SK-MEL-5 (cell line): ENCODE measurements at regions not wholly inside any gene's neighbourhood (a gene's known extent, or its start where the extent isn't known, plus 50 kb on each side); places are given as distances from the start of the nearest gene placed in this dataset.

Source experiments
- DNase-seq: peaks from one replicate; pipeline ENCODE4 v3.0.0-alpha.2; 2016; ENCODE audit warnings: low read depth, low spot score
- in situ Hi-C: cut with HindIII; loops from 2 replicates; pipeline ENCODE4 v1.10.0; 2016; ENCODE audit warnings: low sequenced_read_pairs, high pct_unique_total_duplicates, low pct_unique_long_range_greater_than_20kb

DNA sequence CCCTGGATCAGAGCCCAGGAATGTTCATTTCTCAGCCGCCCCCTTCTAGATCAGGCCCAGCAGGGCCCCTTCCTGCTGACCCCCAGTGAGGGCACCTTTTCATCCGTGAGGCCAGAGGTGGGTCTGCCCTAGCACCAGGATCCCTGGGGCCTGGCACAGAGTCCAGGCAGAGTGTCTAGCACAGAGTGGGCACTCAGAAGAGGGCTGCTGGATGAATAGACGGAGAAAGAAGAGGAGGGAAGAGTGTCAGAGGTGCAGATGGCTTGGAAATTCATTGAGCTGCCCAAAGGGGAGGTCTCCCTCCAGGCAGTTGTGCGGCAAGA, 106.5 kb downstream of the CPZ start:
- DNase-seq = no peak
- in situ Hi-C loops = no loop called here

DNA sequence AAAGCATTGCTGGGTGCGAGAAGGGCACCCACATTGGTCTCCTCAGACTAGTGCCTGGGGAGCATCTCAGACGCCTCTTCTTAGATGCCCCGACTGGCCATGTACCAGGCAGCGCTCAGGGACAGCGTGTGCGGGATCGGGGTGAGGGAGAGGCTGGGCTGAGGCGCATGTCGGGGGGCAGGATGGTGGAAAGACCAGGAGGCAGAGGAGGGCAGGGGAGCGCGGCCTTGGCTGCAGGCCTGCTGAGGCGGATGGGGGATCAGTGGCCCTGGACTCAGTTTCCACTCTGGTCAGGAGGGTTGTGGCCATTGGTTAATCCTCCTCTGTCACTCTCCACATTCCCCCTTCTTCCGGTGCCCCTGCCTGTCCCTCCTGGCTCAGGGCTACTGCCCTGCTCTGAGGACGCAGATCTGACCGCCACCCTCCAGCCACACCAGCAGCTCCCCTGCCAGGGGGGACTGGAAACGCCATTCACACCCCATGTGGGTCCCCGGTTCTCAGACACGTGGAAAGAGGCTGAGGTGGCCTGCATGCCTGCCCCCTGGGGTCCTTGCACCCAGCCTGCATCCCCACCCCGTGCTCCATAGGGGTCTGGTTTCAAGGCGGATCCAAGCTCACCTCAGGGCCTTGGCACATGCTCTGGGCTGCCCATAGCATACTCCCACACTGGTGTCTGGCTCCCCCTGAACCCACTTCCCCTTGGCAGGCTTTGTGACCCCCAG, 105.9 kb downstream of the CPZ start:
- in situ Hi-C loops = no loop called here
- no peak for DNase-seq

DNA sequence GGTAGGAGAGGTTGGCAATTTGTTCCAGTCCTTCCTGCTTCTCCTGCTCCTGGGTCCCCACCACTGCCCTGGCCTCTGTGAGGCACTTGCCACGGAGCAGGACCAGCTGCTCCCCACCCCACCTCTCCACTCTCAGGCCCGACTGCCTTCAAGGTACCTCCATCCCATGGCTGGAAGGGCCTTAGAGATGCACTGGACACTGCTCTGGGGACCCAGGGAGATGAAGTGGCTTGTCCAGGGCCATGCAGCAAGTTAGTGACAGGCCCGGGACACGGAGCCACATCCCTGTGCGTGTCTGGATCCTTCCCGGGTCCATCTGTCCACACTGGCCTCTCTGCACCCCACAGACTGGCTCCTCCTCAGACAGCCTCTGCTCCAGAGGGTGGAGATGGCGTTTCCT, 105.3 kb downstream of the CPZ start:
- in situ Hi-C loops = no loop called here

DNA sequence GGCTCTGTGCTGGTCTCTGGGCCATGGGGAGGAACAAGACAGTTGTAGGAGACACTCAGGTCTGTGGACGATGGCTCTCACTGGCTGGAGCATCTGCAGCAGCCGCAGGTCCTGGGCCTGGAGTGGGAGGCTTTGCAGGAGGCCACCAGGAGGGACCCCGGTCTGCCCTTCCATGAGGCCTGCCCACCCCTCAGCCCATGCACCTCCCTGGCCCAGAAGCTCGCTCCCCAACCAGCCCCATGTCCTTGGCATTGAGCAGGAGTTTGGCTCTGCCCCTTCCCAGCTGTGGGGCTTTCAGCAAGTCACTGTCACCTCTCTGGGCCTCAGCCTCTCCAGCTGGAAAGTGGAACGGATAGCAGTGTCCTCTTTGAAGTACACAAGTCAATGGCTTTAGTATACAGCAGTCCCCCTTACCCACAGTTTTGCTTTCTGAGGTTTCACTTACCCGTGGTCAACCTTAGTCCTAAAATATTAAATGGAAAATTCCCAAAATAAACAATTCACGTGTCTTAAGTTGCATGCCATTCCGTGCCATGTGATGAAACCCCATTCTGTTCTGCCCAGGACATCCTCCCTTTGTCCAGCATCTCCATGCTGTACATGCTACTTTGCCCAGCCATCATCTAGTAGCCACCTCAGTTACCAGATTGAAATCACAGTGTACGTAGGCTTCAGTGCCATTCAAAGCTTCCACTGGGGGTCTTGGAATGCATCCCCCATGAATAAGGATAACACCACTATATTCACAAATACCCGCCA, 104.0 kb downstream of the CPZ start:
- DNase-seq = no peak
- in situ Hi-C loops = no loop called here

More for the DNA sequence above, 105.3 kb downstream of the CPZ start:
- DNase-seq = no peak

DNA sequence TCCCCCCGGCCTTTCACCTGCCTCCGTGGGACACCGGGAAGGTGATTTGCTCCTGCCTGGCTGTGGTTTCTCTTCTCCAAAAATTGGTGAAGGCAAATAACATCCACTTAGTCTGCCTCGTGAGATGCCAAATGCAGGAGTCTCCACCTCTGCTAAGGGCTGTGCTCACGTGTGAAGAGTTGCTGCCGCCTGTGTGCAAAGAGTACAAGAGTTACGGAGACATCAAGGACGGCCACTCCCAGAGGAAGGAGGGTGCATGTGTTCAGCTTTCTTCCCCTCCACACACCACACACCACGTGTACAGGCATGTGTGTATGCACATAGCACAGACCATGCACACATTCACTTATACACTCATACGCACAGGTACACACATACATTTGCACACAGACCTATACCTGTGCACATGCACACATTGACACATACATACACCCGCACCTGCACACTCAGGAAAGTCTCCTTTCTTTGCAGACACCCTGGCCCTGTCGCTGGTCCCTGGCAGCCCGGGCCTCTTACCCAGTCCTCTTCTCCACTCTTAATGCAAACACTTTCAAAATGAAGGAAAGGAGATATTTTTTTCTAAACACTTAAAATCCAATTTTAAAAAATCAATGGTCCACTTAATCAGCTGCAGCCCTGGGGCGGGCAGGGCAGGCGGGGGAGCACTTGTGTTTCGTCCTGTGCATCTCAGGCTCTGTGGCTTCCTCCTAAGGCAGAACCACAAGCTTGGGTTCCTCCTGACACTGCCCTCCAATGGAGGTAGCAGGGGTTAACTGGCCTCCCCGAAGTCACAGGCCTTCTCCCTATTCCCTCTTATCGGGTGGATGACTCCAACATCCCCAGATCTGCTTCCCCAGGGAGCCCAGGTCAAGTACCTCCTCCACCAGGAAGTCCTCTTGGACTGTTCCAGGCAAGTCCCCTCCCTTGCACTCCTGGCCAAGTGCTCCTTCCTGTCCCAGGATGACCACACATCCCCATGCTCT, 103.0 kb downstream of the CPZ start:
- in situ Hi-C loops = no loop called here

DNA sequence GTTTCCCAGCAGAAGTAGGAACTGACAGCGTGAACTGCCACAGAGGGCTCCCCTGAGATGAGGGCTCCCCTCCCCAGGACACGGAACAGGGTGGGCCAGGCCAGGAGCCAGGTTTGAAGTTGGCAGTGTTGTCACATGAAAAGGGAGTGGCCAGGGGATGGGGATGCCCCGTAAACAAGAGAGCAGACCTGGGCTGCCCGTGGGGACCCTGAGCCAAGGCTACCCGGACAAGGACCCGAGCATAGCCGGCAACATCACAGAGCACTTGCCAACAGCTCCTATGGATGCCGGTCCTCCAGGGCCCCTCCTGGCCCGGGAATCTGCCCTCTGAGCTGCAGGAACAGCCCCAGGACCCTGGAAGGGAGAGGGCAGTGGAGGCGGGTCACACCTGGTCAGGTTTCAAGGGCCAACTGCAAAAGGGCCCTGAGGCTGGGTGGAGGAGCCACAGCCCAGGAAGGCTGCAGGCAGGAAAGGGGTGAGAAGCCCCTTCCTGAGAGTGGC, 102.1 kb downstream of the CPZ start:
- in situ Hi-C loops = no loop called here
- no peak for DNase-seq

More for the DNA sequence above, 103.0 kb downstream of the CPZ start:
- DNase-seq = no peak

DNA sequence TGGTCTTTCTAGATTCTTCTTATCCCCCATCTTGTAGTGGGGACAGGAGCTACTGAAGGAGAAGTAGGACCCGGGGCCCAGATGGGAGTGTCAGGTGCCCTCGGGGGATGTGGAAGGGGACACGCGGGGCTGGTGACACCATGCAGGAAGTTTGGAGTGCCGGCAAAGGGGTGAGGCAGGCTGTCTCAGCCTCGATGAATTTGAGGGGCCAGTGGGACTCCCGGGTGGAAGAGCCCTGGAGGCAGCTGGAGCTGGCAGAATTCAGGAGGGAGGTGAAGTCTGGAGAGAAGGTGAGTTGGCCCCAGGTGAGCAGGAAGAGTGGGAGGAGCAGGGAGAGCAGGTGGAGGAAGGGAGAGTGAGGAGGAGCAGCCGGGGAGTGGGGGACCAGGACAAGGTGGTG, 101.7 kb downstream of the CPZ start:
- in situ Hi-C loops = no loop called here
- DNase-seq = no peak

DNA sequence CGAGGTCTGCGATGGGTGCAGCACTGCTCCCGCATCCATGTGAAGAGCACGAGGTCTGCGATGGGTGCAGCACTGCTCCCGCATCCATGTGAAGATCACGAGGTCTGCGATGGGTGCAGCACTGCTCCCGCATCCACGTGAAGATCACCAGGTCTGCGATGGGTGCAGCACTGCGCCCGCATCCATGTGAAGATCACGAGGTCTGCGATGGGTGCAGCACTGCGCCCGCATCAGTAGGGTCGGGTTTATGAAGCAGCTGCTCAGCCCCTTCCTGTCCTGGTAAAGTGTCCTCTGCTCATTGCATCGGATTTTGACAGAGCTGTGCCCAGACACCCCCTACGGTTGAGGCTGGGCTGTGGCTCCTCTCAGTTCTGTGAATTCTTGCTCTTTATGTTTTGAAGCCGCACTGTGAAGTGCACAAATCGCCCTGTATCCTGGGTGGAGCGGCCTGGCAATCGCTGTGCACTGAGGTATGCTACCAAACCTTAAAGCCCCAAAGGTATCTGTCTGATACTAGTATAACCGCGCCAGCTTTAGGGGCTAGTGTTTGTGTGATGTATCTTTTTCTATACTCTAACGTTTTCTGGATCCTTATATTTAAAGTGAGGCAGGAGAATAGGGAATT, 98.7 kb downstream of the CPZ start:
- DNase-seq = peak; percentile 6
- in situ Hi-C loops = no loop called here

DNA sequence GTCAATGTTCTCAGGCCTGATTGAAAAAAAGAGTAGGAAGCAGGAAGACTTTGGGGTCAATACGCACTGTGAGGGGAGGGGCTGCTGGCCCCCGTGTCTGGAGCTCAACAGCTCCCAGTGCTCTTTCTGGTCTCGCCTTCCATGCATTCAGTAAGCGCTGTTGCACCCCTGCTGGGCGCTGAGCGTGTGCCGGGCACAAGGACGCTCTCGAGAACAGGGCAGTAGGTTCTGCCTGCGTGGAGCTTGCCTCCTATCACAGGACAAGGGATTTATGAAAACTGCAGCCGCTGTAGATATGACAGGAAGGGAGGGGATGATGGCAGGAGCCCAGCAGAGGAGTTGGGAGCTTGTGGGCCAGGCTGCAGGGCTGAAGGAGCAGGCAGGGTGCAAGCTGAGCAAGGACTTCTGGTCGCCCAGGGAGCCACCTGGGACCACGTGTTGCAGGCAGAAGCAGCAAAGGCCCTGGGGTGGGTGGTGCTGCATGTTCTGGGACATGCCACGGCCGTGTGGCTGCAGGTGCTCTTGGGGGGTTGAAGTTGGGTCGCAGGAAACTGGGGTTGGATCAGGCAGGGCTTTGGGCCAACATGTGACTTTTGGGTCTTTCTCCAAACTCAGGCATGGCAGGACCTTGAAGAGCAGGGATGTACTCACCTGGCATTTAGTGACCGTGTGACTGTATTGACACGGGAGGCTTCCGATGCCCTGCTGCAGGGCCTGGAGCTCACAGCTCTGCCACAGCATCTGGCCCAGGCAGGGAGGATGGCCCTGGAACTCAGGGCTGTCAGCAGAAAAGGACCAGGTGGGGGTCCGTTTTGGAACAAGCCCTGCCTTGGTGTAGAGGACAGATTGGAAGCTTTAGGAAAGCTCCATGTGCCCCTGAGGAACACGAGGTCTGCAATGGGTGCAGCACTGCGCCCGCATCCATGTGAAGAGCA, 97.9 kb downstream of the CPZ start:
- no peak for DNase-seq
- in situ Hi-C loops = no loop called here

DNA sequence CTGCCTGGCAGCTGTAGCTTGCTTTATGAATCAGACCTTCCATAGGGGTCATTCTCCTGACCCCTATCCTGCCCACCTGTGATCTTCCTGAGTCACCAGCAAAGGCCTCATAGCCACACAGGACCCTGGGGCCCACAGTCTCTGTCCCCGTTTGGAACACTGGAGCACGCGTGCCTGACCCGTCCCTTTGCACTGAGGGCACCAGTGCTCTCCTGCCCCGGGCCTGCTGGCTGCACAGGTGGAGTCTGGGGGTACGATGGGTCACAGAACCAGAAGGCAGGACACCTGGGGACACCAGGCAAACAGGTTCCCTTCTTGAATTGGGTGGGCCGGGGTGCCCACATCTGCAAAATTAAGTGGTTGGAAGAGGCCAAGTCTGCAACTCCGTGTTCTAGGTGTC, 97.2 kb downstream of the CPZ start:
- in situ Hi-C loops = no loop called here
- DNase-seq = no peak

DNA sequence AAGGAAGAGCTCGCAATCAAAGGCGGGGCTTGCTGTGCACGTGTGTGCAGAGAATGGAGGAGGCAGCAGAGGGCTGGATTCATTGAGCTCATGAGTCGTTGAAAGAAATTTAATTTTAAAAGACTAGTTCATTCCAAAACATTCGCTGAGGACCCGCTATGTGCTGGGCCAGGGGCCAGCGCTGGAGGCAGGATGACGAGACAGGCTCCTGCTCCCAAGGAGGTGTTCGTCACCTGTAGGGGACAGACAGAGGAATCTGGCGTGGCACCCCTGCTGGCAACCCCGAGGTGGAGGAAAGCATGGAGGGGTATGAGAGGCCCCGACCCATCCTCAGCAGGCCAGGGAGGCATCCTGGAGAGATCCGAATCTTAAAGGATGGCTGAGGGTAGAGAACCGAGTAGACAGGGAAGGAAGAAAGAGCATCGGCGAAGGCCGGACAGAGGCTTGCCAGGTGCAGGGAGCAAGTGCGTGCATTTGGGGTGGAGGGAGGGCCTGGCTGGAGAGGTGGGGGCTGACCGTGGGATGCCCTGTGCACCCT, 96.4 kb downstream of the CPZ start:
- DNase-seq = no peak
- in situ Hi-C loops = no loop called here

DNA sequence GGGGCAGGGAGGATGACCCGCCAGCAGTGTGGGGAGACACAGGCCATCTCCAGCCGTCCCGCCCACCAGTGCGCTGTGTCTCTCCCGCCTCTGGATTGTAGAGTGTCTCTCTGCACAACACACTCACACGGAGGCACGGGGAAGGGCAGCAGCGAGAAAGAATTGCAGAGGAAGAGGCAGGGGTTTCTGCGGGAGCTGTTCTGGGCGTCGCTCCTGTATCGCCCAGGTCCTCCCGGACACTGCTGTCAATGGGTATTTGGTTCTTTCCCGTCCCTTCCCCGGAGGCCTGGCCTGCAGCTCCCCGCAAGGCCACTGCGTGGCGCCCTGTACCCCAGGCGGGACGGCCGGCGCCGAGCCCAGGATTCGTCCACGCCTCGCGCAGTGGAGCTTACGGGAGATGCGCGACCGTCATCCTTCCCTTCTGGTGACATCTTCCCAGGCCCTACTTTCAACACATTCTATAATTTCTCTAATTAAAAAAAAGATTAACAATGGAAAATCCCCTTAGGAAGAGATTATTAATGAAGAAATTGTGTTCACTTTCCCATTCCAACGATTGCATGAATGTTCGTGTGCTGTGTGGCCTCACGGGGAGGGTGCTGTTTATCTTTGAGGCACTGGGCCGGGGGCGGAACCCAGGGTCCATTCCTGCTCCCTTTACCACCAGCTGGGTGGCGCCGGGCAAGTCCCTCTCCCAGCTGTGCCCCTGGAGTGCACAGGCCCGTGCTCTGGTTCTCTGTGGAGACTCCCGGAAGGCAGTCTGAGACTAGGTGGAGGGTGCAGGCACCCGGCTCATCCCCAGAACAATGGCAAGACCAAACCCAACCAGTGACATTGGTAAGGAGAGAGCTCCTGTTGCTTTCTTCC, 95.7 kb downstream of the CPZ start:
- in situ Hi-C loops = no loop called here
- DNase-seq = peak; percentile 54

DNA sequence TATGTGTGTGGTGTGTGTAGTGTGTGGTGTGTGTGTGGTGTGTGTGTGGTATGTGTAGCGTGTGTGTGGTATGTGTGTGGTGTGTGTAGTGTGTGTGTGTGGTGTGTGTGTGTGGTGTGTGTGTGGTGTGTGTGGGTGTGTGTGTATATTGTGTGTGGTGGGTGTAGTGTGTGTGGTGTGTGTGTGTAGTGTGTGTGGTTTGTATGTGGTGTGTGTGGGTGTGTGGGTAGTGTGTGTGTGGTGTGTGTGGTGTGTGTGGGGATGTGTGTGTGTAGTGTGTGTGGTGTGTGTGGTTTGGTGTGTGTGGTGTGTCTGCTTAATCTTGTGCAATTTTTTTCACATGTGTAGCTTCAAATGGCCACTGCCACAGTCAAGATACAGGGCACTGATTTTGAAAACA, 94.5 kb downstream of the CPZ start:
- in situ Hi-C loops = no loop called here
- no peak for DNase-seq

DNA sequence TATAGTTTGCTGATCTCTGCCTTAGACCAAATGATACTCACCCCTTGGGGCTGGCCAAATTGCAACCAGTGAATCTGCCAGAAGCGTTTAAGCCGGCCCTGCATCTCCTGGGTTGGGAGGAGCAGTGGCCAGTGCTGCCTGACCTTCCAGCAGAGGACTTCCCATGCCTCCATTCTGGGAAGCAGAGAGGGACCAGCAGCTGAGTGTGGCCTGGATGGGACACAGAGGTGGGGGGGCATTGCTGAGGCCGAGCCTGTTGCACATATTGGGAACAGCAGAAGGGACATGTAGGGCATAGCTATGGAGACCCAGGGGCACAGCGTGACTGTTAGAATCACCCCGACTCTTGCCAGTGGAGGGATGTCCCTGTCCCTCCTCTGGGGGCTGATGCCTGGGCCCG, 93.3 kb downstream of the CPZ start:
- DNase-seq = no peak
- in situ Hi-C loops = no loop called here

DNA sequence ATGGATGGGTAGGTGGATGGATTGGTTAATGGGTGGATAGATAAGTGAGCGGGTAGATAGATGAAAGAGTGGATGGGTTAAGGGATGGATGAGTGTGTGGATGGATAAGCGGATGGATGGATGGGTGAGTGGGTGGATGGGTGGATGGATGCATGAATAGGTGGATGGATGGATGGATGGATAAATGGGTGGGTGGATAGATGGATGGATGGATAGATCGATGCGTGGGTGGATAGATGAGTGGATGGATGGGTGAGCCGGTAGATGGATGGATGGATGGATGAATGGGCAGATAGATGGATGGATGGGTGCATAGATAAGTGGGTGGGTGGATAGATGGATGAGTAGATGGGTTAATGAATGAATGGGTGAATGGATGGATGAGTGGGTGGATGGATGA, 90.9 kb downstream of the CPZ start:
- DNase-seq = no peak
- in situ Hi-C loops = no loop called here

DNA sequence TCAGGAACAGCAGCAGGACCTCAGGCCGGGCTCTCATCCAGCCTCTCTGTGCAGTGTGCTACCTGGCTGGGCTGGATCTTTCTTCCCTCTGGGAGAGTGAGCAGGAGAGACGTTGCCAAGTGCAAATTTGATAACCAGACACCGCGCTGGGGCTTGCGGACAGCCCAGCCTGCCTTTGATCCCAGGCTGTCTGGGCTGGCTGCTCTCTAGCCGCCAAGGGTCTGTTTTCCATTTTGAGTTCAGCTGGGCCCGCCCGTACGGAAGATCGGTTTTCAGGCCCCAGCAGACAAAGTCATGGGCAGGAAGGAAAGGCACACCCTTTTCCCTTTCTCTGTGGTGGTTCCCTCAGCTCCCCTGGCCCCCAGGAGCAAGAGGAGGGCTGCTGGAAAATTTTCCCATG, 90.2 kb downstream of the CPZ start:
- DNase-seq = no peak
- in situ Hi-C loops = no loop called here
